T47D (cell line): ENCODE measurements at regions not wholly inside any gene's neighbourhood (a gene's known extent, or its start where the extent isn't known, plus 50 kb on each side); places are given as distances from the start of the nearest gene placed in this dataset.

Experiments
- DNase-seq, 2 experiments: peaks; one replicate each; pipeline versions ENCODE4 v3.0.0 to v3.0.0-alpha.2; 2011 to 2012; ENCODE audit warnings: low read depth in 1 of 2, low spot score in 1 of 2
- JUND ChIP-seq: IDR thresholded peaks from 2 replicates; pipeline ENCODE4 v1.6.1; 2012; ENCODE audit warnings: low read depth
- in situ Hi-C: cut with HindIII; loops from 2 replicates; pipeline ENCODE4 v1.10.0; 2016; ENCODE audit warnings: low sequenced_read_pairs, low pct_unique_long_range_greater_than_20kb

- no peak for DNase-seq
- no peak for TF ChIP-seq JUND
- in situ Hi-C loops = no loop called here
Measured at GRCh38 chr2:138985881-138986280, 205.7 kb upstream of the NXPH2 start.

- TF ChIP-seq JUND = no peak
- no peak for DNase-seq
- in situ Hi-C loops = no loop called here
Measured at GRCh38 chr2:138979131-138979785, 199.1 kb upstream of the NXPH2 start.

- no peak for DNase-seq
- no peak for TF ChIP-seq JUND
- in situ Hi-C loops = no loop called here
Measured at GRCh38 chr2:138974651-138975050, 194.5 kb upstream of the NXPH2 start.

GRCh38 chr2:138964418-138964817, 184.2 kb upstream of the NXPH2 start:
- no peak for TF ChIP-seq JUND
- no peak for DNase-seq
- in situ Hi-C loops = no loop called here

GRCh38 chr2:138962686-138963085, 182.5 kb upstream of the NXPH2 start:
- DNase-seq = no peak
- no peak for TF ChIP-seq JUND
- in situ Hi-C loops = no loop called here

- no peak for TF ChIP-seq JUND
- DNase-seq = no peak
- in situ Hi-C loops = no loop called here
Measured at GRCh38 chr2:138960191-138960590, 180.0 kb upstream of the NXPH2 start.

GRCh38 chr2:138959031-138959430, 178.8 kb upstream of the NXPH2 start:
- no peak for TF ChIP-seq JUND
- DNase-seq = no peak

GRCh38 chr2:138956116-138956515, 175.9 kb upstream of the NXPH2 start:
- DNase-seq = no peak
- TF ChIP-seq JUND = no peak
- in situ Hi-C loops = no loop called here

More at GRCh38 chr2:138959031-138959430, 178.8 kb upstream of the NXPH2 start:
- in situ Hi-C loops = no loop called here

GRCh38 chr2:138950486-138950885, 170.3 kb upstream of the NXPH2 start:
- in situ Hi-C loops = no loop called here
- no peak for DNase-seq
- no peak for TF ChIP-seq JUND

- no peak for TF ChIP-seq JUND
- DNase-seq = no peak
- in situ Hi-C loops = no loop called here
Measured at GRCh38 chr2:138949517-138949916, 169.3 kb upstream of the NXPH2 start.

GRCh38 chr2:138948070-138948539, 167.9 kb upstream of the NXPH2 start:
- in situ Hi-C loops = no loop called here
- no peak for DNase-seq
- no peak for TF ChIP-seq JUND

- TF ChIP-seq JUND = no peak
- in situ Hi-C loops = no loop called here
- no peak for DNase-seq
Measured at GRCh38 chr2:138943470-138943869, 163.3 kb upstream of the NXPH2 start.

GRCh38 chr2:138942466-138942865, 162.3 kb upstream of the NXPH2 start:
- peak in 1 of 2 experiments; percentile 25 for DNase-seq
- in situ Hi-C loops = no loop called here

More at GRCh38 chr2:138942466-138942865, 162.3 kb upstream of the NXPH2 start:
- no peak for TF ChIP-seq JUND
